NB4 (cell line): ENCODE measurements at regions not wholly inside any gene's neighbourhood (a gene's known extent, or its start where the extent isn't known, plus 50 kb on each side); places are given as distances from the start of the nearest gene placed in this dataset.

Experiments
- MYC ChIP-seq: IDR thresholded peaks from 2 replicates; pipeline ENCODE4 v1.6.1; 2011; ENCODE audit warnings: low read depth, low read length
- POLR2A ChIP-seq: IDR thresholded peaks from 2 replicates; pipeline ENCODE4 v1.6.1; 2011; ENCODE audit warnings: mild to moderate bottlenecking; ENCODE audit not compliant: insufficient read length; ENCODE audit errors: extremely low read depth
- TF ChIP-seq, protein P1 (sequence below): IDR thresholded peaks from one replicate; pipeline ENCODE4 v1.5.1; 2012; ENCODE audit warnings: low read depth, low read length
- TF ChIP-seq, protein P2 (sequence below): IDR thresholded peaks from 2 replicates; pipeline ENCODE4 v1.6.1; 2011; ENCODE audit warnings: low read depth, low read length

DNA sequence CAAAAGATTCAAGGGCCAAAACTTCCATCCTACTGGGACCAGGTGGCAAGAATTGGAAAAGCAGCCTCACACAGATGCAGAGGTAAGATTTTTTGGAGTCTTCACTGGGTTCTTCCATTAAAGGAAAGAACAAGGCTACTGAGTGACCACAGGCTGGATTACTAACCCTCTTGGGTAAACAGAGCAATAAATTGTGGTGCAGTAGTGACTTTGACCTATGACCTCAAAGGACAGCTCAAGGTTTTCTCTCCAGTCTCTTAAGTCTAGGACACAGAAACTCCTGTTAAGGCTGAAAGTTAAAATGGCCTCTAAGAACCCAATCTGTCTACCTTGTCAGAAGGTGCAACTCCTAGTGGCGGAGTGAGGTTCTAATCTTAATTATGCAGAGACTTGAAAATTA is 464.9 kb downstream of the SMARCA1 start:
- no peak for TF ChIP-seq POLR2A
- TF ChIP-seq, protein P1, sequence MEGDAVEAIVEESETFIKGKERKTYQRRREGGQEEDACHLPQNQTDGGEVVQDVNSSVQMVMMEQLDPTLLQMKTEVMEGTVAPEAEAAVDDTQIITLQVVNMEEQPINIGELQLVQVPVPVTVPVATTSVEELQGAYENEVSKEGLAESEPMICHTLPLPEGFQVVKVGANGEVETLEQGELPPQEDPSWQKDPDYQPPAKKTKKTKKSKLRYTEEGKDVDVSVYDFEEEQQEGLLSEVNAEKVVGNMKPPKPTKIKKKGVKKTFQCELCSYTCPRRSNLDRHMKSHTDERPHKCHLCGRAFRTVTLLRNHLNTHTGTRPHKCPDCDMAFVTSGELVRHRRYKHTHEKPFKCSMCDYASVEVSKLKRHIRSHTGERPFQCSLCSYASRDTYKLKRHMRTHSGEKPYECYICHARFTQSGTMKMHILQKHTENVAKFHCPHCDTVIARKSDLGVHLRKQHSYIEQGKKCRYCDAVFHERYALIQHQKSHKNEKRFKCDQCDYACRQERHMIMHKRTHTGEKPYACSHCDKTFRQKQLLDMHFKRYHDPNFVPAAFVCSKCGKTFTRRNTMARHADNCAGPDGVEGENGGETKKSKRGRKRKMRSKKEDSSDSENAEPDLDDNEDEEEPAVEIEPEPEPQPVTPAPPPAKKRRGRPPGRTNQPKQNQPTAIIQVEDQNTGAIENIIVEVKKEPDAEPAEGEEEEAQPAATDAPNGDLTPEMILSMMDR, result no peak
- TF ChIP-seq MYC, result no peak
- TF ChIP-seq, protein P2, sequence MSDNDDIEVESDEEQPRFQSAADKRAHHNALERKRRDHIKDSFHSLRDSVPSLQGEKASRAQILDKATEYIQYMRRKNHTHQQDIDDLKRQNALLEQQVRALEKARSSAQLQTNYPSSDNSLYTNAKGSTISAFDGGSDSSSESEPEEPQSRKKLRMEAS, result no peak
